Astrocyte of the cerebellum (primary cell): ENCODE measurements at regions not wholly inside any gene's neighbourhood (a gene's known extent, or its start where the extent isn't known, plus 50 kb on each side); places are given as distances from the start of the nearest gene placed in this dataset.
"Not testable (repeated sequence)": the region's sequence is repeated elsewhere in the genome, so short reads cannot be mapped to it uniquely, and the experiment has no call there.

ENCODE experiments used
- DNase-seq: peaks from one replicate; pipeline ENCODE4 v3.0.0-alpha.2; 2011; ENCODE audit warnings: low read depth
- H3K4me3 ChIP-seq: 2 replicates; pipeline ENCODE4 v1.5.1; 2011; ENCODE audit warnings: mild to moderate bottlenecking, low read depth, low read length, moderate library complexity
- CTCF ChIP-seq: IDR thresholded peaks from 2 replicates; pipeline ENCODE4 v1.5.1; 2012; ENCODE audit warnings: low read length, low read depth, moderate library complexity, mild to moderate bottlenecking; ENCODE audit errors: missing control alignments
- in situ Hi-C: cut with HindIII; loops from 2 replicates; pipeline ENCODE4 v1.10.0; 2017; ENCODE audit warnings: low sequenced_read_pairs

- TF ChIP-seq CTCF, result no peak
- no peak overlapping the region for H3K4me3 ChIP-seq
- in situ Hi-C loops, result no loop called here
- DNase-seq, result no peak
These were observed 107.7 kb upstream of the GRIN3A start for GRCh38 chr9:101846161-101846560.

GRCh38 chr9:101840694-101841188, 102.3 kb upstream of the GRIN3A start:
- DNase-seq, result no peak
- no peak for TF ChIP-seq CTCF

GRCh38 chr9:101838988-101839387, 100.5 kb upstream of the GRIN3A start:
- H3K4me3 ChIP-seq, DNase-seq, in situ Hi-C loops: not testable (repeated sequence)

More at GRCh38 chr9:101840694-101841188, 102.3 kb upstream of the GRIN3A start:
- in situ Hi-C loops, result no loop called here
- H3K4me3 ChIP-seq, result no peak overlapping the region

GRCh38 chr9:101836021-101836420, 97.6 kb upstream of the GRIN3A start:
- DNase-seq, result no peak
- no peak for TF ChIP-seq CTCF
- H3K4me3 ChIP-seq, result no peak overlapping the region
- in situ Hi-C loops, result no loop called here

GRCh38 chr9:101832486-101832885, 94.0 kb upstream of the GRIN3A start:
- in situ Hi-C loops, result no loop called here
- no peak for DNase-seq

GRCh38 chr9:101821450-101821849, 83.0 kb upstream of the GRIN3A start:
- in situ Hi-C loops, DNase-seq, H3K4me3 ChIP-seq: not testable (repeated sequence)

More at GRCh38 chr9:101832486-101832885, 94.0 kb upstream of the GRIN3A start:
- no peak overlapping the region for H3K4me3 ChIP-seq
- TF ChIP-seq CTCF, result no peak

- DNase-seq, in situ Hi-C loops: not testable (repeated sequence)
These were observed 82.5 kb upstream of the GRIN3A start for GRCh38 chr9:101820983-101821382.

GRCh38 chr9:101814064-101814463, 75.6 kb upstream of the GRIN3A start:
- in situ Hi-C loops, result no loop called here
- H3K4me3 ChIP-seq, result no peak overlapping the region
- TF ChIP-seq CTCF, result no peak
- DNase-seq, result no peak

More at GRCh38 chr9:101820983-101821382, 82.5 kb upstream of the GRIN3A start:
- not testable (repeated sequence) for H3K4me3 ChIP-seq

GRCh38 chr9:101807879-101808278, 69.4 kb upstream of the GRIN3A start:
- DNase-seq, H3K4me3 ChIP-seq, in situ Hi-C loops: not testable (repeated sequence)
